CD4-positive, alpha-beta T cell treated with Interleukin-17A for 1 hour (primary cell): ENCODE measurements at regions not wholly inside any gene's neighbourhood (a gene's known extent, or its start where the extent isn't known, plus 50 kb on each side); places are given as distances from the start of the nearest gene placed in this dataset.

Experiments
- DNase-seq: peaks from one replicate; pipeline ENCODE4 v3.0.0-alpha.2; 2020

- no peak for DNase-seq
These were observed 293.5 kb downstream of the UACA start for GRCh38 chr15:70469651-70470555.

- no peak for DNase-seq
These were observed 294.2 kb downstream of the UACA start for GRCh38 chr15:70469182-70469581.

DNA sequence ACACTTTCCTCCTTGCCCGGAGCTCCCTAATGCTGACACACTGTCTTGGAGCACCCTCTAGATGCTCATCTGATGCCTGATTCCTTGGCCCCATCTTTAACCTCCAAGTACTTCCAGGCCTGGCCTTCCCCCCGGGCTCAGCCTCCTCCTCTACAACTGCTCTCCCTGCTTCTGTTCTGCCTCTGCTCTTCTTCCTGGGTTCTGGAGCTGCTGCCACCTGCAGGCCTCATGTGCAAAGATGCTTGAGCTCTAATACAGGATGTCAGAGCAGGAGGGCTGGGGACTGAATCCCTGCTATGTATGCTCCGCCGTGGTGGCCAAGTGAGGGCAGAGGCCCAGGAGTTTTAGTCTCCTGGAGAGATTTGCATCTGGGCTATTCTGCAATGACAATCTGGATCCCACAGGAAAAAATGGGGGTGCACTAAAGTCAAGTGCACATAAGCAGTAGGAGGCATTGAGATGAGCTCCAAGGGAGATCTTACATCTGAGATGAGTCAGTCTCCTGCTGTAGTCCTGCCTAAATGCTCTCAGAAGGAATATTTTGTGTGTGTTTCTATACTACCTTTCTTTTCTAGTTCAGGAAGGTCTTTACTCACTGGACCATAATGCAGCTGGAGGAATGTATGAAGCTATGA is 296.3 kb downstream of the UACA start:
- peak; percentile 57 for DNase-seq

DNA sequence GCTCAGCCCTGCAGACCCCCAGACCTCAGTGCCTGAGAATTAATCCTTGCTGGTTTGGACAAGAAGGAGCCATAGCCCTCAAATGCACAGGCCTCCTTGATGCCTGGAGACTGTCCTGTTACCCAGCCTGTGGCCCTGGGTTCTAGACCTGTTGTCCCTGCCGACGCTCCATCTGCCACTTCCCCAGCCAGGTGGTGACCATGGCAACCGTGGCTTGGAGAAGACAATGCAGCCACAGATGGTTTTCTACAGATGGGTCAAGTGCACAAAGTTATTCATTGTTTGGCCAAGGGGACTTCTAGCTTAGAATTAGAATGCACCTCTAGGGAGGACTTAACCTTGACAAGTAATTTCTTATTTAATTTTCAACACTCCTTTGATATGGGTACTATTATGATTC is 297.1 kb downstream of the UACA start:
- no peak for DNase-seq

DNA sequence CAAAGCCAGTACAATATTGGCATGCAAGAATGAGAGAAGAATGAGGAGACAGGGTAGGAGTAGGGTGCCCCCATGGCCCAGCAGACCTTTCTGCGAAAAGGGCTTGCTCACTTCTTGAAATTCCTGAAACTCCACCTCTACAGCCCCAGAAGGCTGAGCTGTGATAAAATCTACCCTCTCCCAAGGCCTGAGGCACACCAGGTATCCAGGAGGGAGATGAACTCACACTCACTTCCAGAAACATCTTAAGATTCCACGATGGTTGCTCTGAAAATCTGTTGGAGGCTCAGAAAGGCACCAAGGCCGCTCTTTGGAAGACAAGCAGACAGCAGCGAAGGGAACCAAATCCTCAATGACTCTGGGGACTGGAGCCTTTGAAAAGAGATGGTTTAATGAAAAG is 297.5 kb downstream of the UACA start:
- DNase-seq: no peak

GRCh38 chr15:70463453-70463834 is 299.9 kb downstream of the UACA start:
- DNase-seq: no peak

DNA sequence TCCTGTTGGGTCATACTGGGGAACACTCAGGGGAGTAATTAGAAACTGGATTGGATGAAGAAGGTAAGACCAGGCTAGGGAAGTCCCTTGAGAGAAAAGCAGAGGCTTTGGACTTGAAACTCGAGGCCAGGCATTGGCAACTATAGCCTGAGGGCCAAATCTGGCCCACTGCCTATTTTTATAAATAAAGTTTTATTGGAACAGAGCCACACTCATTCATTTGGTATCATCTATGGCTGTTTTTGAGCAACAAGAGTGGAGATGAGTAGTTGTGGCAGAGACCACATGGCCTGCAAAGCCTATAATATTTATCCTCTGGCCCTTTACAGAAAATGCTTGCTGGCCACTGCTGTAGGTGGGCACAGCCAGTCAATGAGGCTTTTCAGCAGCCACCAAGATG is 301.4 kb downstream of the UACA start:
- no peak for DNase-seq

DNA sequence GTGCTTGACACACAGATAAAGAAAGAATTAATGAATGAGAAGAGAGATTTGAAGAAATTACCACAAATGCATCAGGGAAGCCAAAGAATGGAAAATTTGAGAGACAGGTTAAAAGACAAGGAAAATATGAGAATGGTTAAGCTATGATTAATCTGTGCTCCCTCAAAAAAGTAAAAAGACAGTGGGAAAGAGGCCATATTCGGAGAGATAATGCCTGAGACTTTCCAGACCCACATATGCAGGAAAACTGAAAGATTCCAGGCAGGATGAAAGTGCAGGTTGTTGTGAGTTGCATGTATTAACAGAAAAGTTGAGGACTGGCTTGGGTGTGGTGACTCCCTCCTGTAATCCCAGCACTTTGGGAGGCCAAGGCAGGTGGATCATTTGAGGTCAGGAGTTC is 302.3 kb downstream of the UACA start:
- no peak for DNase-seq

DNA sequence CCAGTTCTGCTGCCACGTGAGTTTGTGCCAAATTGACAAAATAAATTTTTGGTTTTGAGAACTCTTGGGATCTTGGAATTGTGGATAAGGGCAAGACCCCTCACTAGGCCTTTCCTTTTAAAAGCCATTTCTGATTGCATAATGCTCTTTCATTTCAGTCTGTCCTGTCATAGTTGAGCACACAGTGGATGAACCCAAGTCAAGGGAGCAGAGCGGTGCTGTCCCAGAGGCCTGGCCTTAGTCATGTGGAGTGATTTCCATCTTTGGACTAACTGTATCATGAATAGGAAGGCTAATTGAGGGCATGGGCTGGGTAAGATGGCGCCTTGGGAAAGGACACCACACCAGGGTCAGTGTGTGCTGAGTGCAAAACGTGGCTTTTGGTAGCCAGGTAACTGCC is 304.0 kb downstream of the UACA start:
- DNase-seq: no peak

GRCh38 chr15:70453766-70454165 is 309.6 kb downstream of the UACA start:
- DNase-seq: no peak

DNA sequence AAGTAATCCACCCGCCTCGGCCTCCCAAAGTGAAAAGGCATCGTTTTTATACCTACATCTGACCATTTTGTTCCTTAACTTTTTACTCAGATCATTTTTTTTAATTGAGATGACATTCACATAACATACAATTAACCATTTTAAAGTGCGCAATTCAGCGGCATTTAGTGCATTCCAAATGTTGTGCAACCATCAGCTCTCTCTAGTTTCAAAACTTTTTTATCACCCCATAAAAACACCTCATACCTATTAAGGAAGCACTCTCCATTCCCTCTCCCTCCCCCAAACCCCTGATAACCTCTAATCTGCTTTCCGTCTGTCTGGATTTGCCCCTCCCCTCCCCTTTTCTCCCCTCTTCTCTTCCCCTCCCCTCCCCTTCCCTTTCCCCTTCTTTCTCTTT is 310.1 kb downstream of the UACA start:
- no peak for DNase-seq

DNA sequence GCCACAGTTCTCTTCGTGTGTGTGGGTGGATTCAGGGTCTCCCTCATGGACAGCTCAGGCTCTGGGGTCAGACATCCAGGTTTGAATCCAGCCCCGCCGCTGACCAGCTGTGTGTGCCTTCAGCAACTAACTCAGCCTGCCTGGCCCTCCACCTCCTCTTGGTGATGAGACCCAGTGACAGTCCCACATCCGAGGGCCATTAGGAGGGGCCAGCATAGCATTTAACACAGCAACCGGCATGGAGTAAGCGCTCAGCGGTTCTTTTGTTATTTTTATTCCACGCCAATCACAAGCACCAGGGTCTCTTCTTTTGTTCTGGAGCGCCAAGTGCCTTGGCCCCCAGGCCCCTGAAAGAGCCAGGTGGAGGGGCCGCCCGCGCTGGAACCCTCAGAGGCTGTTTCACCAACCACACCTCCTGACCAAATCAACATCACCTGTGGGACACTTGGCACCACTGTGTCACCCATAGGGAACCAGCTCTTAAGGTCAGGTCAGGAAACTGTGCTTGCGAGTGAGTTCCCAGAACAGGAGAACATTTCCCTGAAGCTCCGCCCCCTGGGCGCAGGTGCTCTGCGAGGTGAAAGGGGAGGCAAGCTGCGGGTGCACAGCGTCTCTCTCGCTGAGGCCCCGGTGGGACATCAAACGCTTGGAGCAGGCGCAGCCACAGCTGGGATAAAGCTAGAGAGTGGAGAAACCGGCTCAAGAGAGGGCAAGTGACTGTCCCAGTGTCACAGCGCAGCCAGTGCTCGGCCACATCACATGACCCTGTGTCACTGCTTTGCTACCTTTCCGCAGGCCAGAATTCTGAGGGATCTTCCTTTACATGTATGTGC is 311.3 kb downstream of the UACA start:
- peak; percentile 22 for DNase-seq

DNA sequence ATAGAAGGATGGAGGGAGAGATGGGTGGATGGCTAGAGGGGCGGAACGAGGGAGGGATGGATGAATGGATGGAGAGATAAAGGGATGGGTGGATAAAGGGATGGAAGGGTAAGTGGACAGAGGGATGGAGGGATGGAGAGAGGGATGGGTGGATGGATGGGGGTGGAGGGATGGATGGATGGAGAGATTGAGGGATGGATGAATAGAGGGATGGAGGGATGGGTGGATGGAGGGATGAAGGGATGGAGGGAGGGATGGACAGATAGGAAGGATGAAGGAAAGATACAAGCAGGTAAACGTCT is 313.3 kb downstream of the UACA start:
- DNase-seq: no peak

DNA sequence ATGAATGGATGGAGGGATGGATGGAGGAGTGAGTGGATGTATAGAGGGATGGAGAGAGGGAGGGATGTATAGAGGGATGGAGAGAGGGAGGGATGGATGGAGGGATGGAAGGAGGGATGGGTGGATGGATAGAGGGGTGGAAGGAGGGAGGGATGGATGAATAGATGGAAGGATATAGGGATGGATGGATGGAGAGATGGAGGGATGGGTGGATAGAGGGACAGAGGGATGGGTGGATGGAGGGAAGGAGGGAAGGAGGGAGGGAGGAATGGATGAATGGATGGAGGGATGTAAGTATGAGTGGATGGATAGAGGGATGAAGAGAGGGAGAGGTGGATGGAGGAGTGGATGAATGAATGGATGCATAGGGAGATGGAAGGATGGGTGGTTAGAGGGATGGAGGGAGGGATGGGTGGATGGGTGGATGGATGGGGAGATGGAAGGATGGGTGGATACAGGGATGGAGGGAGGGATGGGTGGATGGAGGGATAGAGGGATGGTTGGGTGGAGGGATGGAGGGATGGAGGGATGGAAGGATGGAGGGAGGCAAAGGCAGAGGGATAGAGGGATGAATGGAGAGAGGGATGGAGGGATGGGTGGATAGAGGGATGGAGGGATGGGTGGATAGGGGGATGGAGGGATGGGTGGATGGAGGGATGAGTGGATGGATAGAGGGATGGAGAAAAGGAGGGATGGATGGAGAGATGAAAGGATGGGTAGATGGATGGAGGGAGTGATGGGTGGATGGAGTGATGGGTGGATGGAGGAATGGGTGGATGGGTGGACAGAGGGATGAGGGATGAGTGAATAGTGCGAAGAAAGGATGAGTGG is 313.8 kb downstream of the UACA start:
- DNase-seq: no peak

DNA sequence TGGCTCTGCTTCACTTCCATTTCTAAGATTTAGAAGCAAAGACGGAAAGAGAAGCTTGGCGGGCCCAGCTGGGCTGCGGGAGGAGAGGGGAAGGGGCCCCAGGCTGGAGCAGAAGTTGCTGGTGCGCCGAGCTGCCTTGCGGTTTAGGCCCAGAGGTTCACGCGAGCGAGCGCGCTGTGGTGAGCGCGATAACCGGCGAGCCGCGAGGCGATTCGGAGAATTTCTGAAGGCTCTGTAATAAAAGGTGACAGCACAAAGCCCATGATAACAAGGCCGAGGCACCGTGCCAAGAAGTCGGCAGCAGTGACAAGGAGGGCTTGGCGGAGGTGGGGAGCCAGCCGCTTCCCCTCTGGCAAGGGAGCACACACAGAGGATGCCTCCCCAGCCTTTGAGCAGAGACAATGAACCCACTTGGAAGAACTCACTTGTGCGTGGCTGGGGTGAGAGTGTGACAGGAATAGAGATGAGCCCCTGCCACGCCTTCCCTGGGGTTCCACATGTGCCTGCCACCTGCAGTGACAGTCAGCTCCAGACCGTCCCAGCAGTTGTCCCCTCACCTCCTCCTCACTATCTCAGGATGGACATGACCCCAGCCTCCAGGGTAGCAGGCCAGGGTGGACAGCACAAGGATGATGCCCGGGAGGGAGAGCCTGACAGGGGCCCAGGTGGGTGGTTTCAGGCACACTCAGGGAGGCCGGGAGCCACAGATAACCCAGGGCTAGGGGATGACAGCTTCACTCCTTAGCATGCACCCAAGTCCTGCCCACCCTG is 315.2 kb downstream of the UACA start:
- peak; percentile 44 for DNase-seq

DNA sequence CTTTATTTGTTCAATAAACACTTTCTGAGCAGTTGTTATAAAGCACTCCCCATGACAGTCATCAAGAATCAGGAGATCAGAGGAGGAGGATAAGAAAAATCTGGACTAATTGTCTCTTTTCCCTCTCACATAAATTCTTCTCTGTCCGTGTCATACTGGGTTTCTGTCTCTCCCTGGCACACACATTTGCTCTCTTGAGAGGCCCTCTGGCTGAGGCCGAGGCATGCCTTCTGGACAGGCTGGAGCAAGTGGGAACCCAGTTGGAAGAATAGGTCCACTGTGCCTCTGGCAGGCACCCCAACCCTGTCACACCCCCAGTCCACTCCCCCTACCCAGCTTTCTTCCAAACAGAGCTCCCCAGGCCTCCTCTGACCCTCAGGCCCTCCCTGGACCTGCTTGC is 315.8 kb downstream of the UACA start:
- no peak for DNase-seq

GRCh38 chr15:70447081-70447480 is 316.3 kb downstream of the UACA start:
- no peak for DNase-seq

DNA sequence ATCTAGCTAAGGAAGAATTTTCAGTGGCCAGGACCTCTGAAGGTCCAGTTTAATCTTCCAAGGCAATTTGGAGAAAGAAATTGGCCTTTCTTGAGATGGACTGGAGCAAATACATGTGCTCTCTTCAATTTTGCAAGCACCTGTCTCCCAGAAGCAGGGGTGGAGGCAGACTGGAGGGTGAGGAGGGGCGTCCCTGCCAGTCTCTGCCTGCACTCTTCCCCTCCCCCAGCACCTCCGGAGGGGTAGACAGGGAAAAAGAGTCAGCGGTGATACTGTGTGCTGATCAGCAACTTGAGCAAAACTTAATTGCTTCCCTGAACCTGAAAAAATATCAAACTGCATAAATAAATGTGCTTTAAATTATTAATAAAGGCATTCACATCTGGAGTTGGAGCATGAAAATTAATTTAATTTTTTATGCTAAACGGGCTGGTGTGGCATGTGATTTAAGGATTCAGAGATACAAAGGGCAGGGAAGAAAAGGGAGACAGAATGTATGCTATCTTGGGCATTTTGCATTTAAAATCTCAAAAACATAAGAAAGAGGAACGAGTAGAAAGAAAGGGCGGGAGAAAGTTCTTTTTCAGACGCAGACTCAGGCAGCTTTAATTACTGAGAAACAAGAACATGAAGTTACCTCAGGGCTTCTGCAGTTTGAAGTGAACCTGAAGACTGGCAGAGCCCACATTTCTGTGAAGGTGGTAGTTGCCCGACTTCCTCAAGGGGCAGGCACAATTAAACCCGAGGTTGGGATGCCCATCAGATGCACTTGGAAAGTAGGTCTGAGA is 319.7 kb downstream of the UACA start:
- DNase-seq: no peak

DNA sequence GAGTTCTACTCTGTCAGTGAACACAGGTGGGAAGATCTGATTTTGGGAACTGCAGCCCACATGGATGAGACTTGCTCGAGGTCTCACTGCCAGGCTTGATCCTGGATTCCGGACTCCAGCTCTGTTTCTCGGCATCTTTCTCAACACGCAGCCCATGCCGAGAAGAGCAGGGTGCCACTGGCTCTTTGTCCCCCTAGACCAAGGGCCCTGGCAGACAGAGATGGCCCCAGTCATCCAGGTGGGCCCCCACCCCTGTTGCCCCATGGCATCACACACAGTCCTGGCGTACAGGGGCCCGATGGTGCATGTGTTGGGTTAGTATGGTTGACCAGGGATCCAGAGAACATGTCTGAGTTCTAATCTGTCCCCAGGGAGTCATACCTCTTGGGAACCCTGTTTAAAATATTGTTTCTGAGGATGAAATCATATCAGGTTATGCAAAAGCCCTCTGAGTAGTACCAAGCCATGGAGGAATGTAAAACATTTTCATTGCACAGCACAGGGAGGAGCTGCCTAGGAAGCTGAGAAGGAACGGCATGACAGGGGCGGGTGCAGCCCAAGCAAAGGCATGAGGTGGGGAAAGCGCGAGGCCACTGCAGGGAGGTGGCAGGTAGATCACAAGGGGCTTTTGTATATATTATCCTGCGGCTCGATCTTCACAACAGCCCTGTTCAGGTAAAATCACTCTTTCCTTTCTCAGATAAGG is 320.6 kb downstream of the UACA start:
- DNase-seq: no peak

GRCh38 chr15:70442211-70442610 is 321.1 kb downstream of the UACA start:
- no peak for DNase-seq
